Renal cortex interstitium (tissue), 11 donors: ENCODE measurements at regions not wholly inside any gene's neighbourhood (a gene's known extent, or its start where the extent isn't known, plus 50 kb on each side); places are given as distances from the start of the nearest gene placed in this dataset.

Experiments
- DNase-seq, 11 donors: peaks; one replicate each; pipeline ENCODE4 v3.0.0-alpha.2; 2013; ENCODE audit warnings: low read depth in 9 of 11, low spot score in 4 of 11; ENCODE audit errors: extremely low read depth in 1 of 11

DNA sequence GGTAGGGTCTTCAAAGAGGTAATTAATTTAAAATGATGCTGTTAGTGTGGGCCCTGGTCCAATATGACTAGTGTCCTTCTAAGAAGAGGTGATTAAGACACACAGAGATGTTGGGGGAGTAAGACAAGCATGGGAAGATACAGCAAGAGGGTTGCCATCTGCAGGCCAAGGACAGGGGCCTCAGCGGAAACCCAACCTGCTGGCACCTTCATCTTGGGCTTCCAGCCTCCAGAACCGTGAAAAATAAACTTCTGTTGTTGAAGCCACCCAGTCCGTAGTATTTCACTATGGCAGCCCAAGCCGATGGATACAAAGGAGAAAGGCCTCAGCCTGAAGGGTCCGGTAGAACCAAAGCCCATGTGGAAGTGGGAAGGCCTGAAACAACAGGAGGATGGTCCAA is 161.7 kb upstream of the UBE2E1 start:
- no peak for DNase-seq

DNA sequence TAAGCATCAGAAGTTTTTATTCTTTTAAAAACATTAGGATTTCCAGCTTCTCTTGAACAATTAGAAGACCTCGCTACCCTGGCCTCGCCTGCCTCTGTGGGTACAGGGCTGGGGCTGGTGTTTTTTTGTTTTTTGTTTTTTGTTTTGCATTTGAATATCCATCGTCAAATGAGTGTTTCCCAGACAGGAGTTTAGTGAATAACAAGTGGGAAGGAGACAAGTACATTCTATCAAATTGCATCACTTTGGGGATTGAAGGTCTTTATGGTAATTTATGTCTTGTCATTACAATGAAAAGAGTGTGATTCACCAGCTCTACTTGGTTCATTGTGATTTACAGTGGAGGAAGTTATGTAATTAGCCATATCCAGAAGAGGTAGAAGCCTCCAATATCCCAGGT is 161.1 kb upstream of the UBE2E1 start:
- no peak for DNase-seq

DNA sequence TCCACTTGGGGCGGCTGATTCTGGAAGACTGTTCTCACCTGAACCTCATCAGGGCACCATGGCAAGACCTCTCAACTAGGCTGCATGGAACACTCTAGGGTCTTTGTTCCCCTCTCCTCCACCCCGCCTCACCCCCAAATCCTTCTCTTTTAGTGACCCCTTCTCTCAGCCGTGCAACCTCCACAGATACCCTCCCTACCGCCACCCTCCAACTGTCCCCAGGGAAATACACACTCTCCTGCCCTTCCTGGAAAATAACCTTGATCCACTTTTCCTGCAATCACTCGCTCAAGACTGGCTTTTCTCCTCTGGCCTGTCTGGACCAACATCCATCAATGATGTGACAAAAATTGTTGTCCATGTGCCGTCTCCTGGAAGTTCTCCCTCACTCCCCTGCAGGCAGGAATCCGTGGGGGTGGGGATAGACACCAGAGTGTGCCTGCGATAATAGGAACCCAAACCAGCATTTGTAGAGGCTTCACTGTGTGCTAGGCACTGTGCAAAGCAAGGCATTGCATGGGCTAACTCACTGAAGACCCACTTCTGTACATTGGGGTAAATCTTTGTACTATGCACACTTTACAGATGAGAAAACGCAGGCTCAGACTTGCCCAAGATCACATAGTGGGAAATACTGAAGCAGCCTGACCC is 160.1 kb upstream of the UBE2E1 start:
- no peak for DNase-seq

DNA sequence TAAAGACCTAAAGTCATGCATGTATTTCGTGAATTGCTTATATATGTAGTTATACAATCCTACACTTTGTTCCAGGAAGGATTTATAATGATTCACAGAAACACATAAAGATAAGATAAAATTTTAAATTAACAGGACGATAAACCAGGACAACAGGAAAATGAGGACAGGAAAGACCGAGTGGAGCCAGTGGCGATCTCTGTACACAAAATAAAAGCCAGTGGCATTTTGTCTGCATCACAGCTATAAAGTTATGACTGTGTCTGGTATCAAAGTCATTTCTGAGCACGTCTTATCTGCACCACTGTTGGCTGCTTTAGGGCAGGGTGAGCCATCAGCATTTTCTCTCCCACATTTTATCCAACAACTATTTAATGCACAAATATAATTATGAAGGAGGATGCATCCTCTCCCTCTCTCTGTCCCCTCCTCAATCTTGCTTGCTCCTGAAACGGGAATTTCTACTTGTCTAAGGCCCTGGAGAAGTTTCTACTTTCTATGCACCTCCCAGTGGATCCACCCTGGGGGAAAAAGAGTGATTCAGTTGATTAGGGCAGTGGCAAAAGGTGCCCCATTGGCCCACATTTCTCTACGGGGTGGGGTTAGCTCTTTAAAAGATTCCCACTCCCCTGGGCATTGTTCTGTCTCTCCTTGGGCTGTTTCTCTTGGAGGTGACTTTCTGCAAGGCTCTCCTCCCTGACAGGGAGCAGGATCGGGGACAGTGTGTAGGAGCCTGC is 159.4 kb upstream of the UBE2E1 start:
- DNase-seq: no peak

DNA sequence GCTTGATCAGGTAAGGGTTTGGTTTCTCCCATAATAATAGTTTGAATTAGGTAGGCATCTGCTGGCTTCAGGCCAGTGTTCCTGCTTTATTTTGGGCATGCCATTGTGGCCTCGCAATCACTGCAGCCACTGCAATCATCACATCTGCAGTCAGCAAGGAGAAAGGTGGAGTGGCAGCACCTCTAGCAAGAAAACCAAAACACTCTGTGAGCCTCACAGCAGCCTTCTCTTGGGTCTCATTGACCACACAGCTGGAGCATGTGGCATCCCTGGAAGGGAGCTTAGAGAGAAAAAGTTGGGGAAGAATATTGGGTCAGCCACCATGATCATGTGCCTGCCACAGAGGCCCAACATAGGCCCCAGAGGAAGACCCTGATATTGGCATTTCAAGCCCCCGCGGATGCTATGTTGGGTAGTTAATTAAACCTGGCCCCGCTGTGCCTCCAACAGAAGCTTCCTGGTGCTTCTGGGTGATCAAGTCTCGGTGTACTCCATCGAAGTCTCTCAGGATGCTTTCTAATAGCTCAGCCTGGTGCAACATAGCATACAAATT is 158.0 kb upstream of the UBE2E1 start:
- DNase-seq: no peak

DNA sequence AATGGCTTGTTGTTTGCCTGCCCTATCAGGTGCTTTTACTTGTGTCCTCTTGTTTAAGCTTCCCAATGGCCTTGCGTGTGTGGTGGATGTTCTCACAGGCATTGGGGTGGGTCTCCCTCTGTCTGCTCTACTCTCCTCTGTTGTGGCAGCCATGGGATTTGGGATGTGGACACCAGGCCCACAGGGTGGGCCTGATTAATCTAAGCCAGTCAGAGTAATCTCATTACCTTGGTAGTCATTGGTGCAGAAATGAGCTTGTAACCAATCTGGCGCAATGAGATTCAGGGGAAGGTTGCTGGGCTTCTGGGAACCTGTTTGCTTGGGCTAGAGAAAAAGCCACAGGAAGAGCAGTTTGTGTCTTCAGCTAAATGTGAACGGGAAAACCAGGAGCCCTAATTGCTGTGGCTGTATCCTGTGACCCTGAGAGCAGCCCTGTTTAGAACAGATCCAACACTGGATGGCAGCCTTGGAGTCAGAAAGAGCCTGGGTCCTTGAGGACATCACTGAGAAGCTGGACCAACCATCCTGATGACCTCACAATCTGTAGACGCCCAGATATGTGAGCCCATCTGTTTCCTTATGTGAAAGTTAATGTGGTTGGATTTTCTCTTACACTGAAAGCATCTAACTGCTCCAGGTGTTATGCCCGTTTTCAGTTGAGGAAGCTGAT is 157.3 kb upstream of the UBE2E1 start:
- no peak for DNase-seq

DNA sequence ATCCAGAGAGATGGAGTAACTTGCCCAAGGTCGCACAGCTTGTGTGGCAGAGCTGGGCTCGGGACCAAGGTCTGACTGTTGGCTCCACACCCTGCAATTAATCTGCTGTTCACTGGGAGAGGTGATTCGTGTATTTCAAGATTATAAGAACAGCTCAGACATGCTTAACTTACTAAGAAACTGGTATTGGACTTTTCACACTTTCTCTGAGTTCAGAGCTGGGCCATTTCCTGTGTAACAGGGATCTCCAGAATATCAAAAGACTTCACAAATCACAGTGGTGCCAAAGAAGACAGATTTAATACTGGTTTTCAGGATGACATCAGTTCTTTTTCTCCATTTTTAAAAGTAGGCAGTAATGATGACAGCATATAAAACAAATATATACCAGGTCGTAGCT is 156.8 kb upstream of the UBE2E1 start:
- no peak for DNase-seq

DNA sequence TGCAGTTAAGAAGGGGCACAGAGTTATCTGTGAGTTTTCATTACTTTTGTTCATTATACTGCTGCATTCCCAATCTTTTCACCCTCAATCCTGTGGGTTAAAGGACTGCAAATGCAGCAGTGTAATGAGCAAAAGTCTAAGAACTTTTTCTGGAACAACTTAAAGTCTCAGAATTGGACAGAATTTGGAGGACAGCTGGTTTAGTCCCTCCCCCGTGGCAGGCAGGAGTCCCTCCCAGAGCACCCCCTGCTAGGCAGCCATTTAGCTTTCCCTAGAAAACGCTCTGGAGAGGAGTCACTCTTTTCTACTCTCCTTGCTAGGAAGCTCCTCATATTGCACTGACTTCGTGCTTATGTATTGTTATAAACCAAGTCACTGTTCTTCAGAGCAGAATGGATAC is 156.3 kb upstream of the UBE2E1 start:
- DNase-seq: no peak

DNA sequence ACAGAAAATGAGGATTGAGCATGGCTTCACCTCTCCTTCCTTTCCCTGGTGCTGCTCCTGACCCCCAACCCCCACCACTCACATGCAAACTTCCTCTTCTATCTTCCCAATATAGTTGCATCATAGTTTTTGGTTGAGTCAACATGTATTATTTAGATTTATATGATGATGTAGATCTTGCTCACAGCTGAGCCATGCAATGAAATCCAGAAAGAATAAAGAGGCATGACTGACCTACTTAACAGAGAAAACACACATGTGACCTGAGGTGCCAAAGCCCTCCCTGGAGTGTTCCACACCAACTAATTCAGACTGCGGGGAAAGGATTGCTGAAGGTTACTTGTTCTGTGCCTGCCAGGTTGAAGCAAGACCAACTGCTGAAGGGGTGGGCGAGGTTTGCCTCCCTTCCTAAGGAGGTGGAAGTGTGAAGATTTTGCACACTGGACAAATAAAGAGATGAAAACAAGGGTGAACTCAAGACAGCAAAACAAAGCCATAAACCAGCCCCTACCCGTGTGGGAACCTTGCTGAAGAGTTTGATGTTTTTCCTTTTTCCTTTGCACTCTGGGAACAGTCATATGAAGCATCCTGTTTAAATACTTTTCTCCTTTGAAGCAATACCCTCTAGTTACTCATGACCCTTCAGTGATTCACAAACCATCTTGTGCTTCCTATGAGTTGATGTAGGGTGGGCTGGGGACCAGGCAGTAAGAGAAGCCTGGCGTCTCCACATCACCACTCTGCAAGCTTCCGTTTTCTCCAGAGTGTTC is 155.2 kb upstream of the UBE2E1 start:
- no peak for DNase-seq

DNA sequence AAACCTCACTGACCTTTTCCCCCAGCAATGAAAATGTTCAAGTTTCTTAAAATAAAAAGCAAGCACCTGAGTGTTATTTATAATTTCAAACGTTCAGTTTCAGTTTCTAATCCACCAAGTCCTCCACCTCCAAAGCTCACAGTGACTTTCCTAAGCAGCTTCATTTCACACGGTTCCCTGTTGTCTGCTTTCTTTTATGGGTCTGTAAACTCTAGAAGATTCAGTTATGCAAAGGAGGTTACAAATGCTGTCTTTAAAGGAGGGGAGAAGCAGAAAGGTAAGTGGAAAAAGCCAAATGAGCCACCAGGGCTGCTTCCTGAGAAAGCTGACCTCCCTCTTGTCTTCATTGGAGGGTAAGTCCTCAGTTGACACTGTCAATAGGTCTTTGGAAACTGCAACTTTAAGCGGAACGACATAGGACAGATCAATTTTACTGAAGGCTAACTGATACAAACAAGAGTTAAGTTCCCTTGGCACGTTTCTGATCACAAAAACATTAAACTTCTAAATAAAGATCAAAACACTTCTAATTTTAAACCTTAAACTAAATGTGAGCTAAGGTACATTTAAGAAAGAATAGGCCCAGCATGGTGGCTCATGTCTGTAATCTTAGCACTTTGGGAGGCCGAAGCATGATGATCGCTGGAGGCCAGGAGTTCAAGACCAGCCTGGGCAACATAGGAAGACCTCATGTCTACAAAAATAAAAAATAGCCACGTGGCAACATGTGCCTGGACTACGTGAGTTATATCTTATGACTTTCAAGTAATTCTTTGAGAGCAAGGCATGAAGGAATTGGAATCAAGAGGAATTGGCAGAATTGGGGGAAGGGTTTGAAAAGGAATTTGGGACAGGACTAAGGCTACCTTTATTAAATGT is 151.9 kb upstream of the UBE2E1 start:
- no peak for DNase-seq

DNA sequence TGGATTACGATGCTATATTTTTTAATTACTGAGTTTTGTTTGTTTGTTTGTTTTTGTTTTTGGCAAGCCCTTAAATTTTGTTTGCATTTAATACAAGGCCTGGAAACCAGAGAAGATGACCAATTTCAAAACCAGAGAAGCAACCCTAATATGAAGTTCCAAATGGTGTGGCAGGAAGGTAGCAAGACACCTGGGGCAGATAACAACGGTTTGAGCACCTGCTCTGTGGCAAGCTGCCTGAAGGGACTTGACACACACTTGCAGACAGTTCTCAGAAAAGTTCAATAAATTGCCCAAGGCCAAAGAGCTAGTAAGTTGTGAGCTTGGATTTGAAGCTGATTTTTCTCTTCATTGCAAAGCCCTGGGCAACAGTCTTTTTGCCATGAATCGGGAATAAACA is 151.2 kb upstream of the UBE2E1 start:
- DNase-seq: no peak

DNA sequence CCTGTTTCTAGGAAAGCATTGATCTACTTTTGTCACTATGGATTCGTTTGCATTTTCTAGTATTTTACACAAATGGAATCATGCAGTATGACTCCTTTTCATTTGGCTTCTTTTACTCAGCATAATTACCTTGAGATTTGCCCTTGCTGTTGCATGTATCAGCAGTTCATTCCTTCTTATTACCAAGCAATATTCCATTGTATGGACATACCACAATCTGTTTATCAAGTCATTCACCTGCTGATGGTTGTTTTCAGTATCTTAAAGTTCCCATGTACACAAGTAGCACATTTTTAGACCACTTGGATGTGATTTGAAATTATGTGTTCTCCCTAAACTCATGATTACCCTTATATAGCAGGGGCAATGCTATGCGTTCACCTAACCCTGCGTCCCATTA is 150.0 kb upstream of the UBE2E1 start:
- DNase-seq: no peak

DNA sequence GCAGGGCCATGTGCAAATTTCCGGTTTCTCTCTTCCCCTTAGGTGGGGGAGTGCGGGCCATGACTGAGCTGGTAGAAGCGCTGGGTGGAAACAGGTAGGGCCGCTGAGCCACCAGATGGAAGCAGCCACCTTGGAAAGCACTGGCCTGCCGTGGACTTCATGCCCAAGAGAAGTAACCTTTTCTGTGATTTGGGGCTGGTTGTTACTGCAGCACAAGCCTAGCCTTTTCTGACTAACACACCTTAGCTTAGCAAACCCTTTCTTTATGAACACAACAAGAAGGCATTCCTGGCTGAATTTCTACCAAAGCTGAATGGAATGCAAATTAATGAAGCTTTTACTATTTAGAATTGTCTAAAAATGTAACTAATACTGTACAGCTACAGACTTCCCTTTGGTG is 149.6 kb upstream of the UBE2E1 start:
- DNase-seq: no peak

DNA sequence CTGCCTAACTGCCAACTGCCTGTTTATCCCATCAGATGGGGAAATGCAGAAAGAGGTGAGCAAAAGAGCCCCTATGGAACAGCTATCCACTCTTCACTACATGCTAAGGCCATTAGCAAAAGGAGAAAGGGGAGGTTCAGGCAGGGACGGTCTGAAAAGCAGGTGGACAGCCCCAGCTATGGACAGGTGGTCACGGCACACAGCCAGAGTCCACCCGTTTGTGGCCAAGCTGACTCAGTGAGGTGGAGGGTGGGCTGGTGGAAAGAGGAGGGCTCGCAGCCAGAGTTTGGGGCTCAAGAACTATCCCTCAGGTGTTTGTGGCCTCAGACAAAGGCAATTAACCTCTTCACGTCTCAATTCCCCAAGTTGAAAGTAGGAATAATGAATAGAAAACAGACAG is 148.9 kb upstream of the UBE2E1 start:
- DNase-seq: no peak

DNA sequence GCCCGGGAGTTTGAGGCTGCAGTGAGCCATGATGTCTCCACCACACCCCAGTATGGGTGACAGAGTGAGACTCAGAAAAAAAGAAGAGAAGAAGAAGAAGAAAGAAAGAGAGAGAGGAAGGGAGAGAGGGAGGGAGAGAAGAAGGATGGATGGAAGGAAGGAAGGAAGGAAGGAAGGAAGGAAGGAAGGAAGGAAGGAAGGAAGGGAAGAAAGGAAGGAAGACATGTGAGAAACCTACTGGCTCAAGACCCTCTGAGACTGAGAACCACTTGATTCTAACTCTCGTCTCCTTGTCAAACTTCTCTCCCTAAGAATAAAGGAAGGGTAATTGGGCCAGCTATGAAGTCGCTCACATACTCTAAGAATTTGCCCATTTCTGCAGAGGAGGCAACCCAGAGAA is 148.1 kb upstream of the UBE2E1 start:
- DNase-seq: no peak

DNA sequence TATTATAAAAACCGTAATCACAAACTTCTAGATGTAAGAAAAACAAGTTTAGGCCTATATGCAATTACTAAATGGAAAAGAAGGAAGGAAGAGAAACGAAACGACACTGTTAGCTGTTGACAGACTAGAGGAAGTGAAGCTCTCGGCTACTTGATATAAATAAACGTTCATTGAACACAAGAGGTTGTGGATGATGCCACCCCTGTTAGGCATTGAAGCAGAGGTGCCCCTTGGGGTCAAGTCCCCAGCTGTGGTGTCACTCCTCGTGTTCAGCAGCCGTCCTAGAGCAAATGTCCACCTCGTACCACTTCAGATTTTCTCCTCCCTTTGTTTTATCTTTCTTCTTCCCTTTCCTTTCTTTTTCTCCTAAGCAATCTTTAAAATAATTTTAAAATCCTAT is 146.5 kb upstream of the UBE2E1 start:
- no peak for DNase-seq

DNA sequence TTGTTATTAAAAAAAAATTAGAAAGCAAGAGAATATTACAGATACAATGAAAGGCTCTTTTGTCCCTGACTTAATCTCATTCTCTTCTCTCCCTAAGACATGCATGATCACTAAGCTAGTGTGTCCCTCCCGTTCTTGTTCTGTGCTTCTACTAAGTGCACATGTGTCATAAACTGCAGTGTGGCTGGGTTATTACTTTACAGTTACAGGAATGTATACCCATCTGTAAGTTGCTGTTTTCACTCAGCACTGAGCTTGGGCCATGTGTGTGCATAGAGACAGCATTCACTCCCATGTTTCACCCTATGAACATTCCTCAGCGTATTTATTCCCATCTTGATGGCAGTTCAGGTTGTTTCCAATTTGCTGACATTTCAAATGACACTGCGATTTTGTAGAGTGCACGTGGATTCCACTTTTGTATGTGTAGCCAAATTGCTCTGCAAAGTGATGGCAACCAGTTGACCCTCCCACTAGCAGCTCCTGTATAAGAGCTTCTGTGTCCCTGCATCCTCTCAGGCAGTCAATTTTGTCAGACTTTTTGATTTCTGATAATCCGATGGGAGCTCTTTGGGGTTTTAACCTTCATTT is 145.8 kb upstream of the UBE2E1 start:
- DNase-seq: no peak

DNA sequence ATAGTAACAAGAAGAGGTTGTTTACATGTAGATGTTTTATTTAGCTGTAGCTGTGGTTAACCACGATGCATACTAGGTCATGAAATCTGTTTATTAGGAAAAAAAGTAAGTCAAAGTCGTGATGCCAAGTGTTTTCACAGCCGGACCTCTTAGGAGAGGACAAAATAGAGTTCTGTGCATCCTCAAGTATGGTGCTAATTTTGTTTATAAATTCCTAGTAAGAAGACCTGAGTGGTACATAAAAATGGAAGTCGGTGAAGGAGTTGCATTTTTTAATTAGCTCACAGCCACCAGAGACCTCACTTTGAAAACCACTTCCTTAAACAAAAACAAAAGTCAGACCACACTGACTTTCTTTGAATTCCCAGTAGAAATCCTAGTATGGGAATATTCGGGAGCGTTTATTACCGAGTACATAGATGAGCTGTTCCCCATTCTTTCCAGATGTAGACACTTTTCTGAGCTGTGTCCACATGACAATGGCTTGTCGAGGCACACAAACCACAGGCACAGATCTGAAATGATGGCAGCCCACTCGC is 143.6 kb upstream of the UBE2E1 start:
- DNase-seq: no peak
